GM12878 (cell line): ENCODE measurements at regions not wholly inside any gene's neighbourhood (a gene's known extent, or its start where the extent isn't known, plus 50 kb on each side); places are given as distances from the start of the nearest gene placed in this dataset.

Source experiments
- ATAC-seq: fragments of 200-7000 bp; cut with Tn5 transposase; 3 replicates; pipeline ENCODE4 v1.9.1; 2020; ENCODE audit warnings: mild to moderate bottlenecking, moderate library complexity
- BruUV-seq: library from RNA; stranded (reverse); fragments of 400-500 nt; replicated peaks from 2 replicates; lab custom pipeline; 2021; lab: Mats Ljungman, UMichigan
- CTCF ChIA-PET: fragments of 300-600 bp; sonication (Branson Sonifier 250); formaldehyde crosslinking; extraction: SDS; loops from one replicate; lab custom pipeline; 2021; ENCODE audit warnings: inconsistent platforms; lab: Yijun Ruan, JAX
- POLR2A ChIA-PET: fragments of 350-600 bp; formaldehyde crosslinking; extraction: SDS; loops from one replicate; lab custom pipeline; 2021; ENCODE audit warnings: inconsistent platforms; lab: Charles Lee
- RAD21 ChIA-PET: fragments of 300-600 bp; sonication (Branson Sonifier 250); formaldehyde crosslinking; loops from one replicate; lab custom pipeline; 2023; ENCODE audit warnings: antibody characterized with exemption; ENCODE audit not compliant: unreplicated experiment; lab: Charles Lee
- SMC1A ChIA-PET: fragments of 300-600 bp; sonication (Branson Sonifier 250); formaldehyde crosslinking; loops from one replicate; lab custom pipeline; 2023; ENCODE audit not compliant: unreplicated experiment, uncharacterized antibody; lab: Charles Lee
- DNase-seq: peaks from one replicate; pipeline ENCODE4 v3.0.0-alpha.2; 2011; ENCODE audit warnings: low read depth, low spot score
- FAIRE-seq: peaks from 3 replicates; lab custom pipeline; 2011; peaks lifted over from hg19 to GRCh38; lab: Jason Lieb, UNC
- H2AFZ ChIP-seq: 2 replicates; pipeline ENCODE4 v1.6.0; 2011; ENCODE audit warnings: low read depth, low read length, control low read depth; ENCODE audit not compliant: control insufficient read depth
- H3K27ac ChIP-seq: 2 replicates; pipeline ENCODE4 v1.5.1; 2011; ENCODE audit warnings: control low read depth; ENCODE audit not compliant: control insufficient read depth, insufficient read depth
- H3K27me3 ChIP-seq, 2 experiments: replicated peaks in 1 of 2; 2 replicates each; pipeline versions ENCODE4 v1.6.0 to v1.6.1; 2011; ENCODE audit warnings: low read length in 1 of 2; ENCODE audit not compliant: control insufficient read depth in 2 of 2, insufficient read depth in 2 of 2
- H3K36me3 ChIP-seq, 2 experiments: 2 replicates each; pipeline ENCODE4 v1.5.1; 2011; ENCODE audit warnings: low read length in 1 of 2; ENCODE audit not compliant: control insufficient read depth in 2 of 2, insufficient read depth in 2 of 2
- H3K4me1 ChIP-seq: 2 replicates; pipeline ENCODE4 v1.6.1; 2011; ENCODE audit warnings: mild to moderate bottlenecking, low read length, moderate library complexity, mixed read lengths; ENCODE audit not compliant: control insufficient read depth, insufficient read depth
- H3K4me2 ChIP-seq: 2 replicates; pipeline ENCODE4 v1.6.0; 2011; ENCODE audit warnings: control low read depth; ENCODE audit not compliant: control insufficient read depth, insufficient read depth
- H3K4me3 ChIP-seq: fragments of 200-600 bp; sonication (generic); 2 replicates; pipeline ENCODE4 v1.5.1; 2016
- H3K79me2 ChIP-seq: 2 replicates; pipeline ENCODE4 v1.6.0; 2011; ENCODE audit warnings: low read length; ENCODE audit not compliant: control insufficient read depth, insufficient read depth
- H3K9ac ChIP-seq: 2 replicates; pipeline ENCODE4 v1.8.0; 2011; ENCODE audit warnings: low read length, control low read depth, mixed read lengths; ENCODE audit not compliant: control insufficient read depth, insufficient read depth
- H3K9me3 ChIP-seq: replicated peaks from 3 replicates; pipeline ENCODE4 v1.5.1; 2011; ENCODE audit warnings: mild to moderate bottlenecking, low read length; ENCODE audit not compliant: control insufficient read depth, insufficient read depth
- H4K20me1 ChIP-seq: 2 replicates; pipeline ENCODE4 v1.6.0; 2011; ENCODE audit not compliant: control insufficient read depth, insufficient read depth
- BACH1 ChIP-seq: fragments of 450-650 bp; IDR thresholded peaks from 2 replicates; pipeline ENCODE4 v1.6.1; 2017; ENCODE audit warnings: mild to moderate bottlenecking, borderline replicate concordance
- BRCA1 ChIP-seq: IDR thresholded peaks from 2 replicates; pipeline ENCODE4 v1.6.1; 2011; ENCODE audit warnings: low read depth, low read length, improper control_type of control experiment
- IKZF1 ChIP-seq: fragments of 450-650 bp; conservative IDR thresholded peaks from 2 replicates; pipeline ENCODE4 v1.6.1; 2017; ENCODE audit warnings: antibody characterized with exemption, mild to moderate bottlenecking
- RCOR1 ChIP-seq: conservative IDR thresholded peaks from 2 replicates; pipeline ENCODE4 v1.6.1; 2012; ENCODE audit warnings: low read depth, low read length, improper control_type of control experiment
- SIX5 ChIP-seq: IDR thresholded peaks from 2 replicates; pipeline ENCODE4 v1.6.1; 2011; ENCODE audit warnings: mild to moderate bottlenecking, low read depth, low read length, moderate library complexity; ENCODE audit not compliant: severe bottlenecking
- SUPT20H ChIP-seq: IDR thresholded peaks from 2 replicates; pipeline ENCODE4 v1.6.1; 2011; ENCODE audit warnings: low read depth, mild to moderate bottlenecking, low read length, moderate library complexity, borderline replicate concordance; ENCODE audit not compliant: control insufficient read depth
- WGBS: methylation state at CpG from one replicate; pipeline ENCODE4 v1.1.6; 2016; ENCODE audit warnings: low lambda C conversion rate; ENCODE audit not compliant: insufficient replicate concordance, insufficient coverage; ENCODE audit errors: missing lambda C conversion rate; 5-methylcytosine and 5-hydroxymethylcytosine counted together
- in situ Hi-C: fragments of 300-500 bp; cut with MboI; formaldehyde crosslinking; loops from 9 replicates; pipeline ENCODE4 v1.14.3; 2018; ENCODE audit warnings: mixed read lengths
- intact Hi-C: fragments of 100-400 bp; cut with micrococcal nuclease; formaldehyde crosslinking; loops from one replicate; pipeline ENCODE4 v1.14.2; 2022; ENCODE audit not compliant: unreplicated experiment
- TF ChIP-seq, protein P1 (sequence below): fragments of 450-650 bp; formaldehyde crosslinking; IDR thresholded peaks from 2 replicates; pipeline ENCODE4 v1.5.0; 2022; ENCODE audit warnings: mild to moderate bottlenecking, missing genetic modification characterization
- TF ChIP-seq, protein P2 (sequence below): fragments of 450-650 bp; IDR thresholded peaks from 2 replicates; pipeline ENCODE4 v1.6.1; 2017; ENCODE audit warnings: mild to moderate bottlenecking, moderate library complexity
- TF ChIP-seq, protein P3 (sequence below), 3 experiments: IDR thresholded peaks in 2 of 3; conservative IDR thresholded peaks in 1 of 3; 2 replicates each; pipeline ENCODE4 v1.5.1; 2011; ENCODE audit warnings: low read depth in 3 of 3, low read length in 3 of 3, mild to moderate bottlenecking in 3 of 3, control low read depth in 2 of 3, moderate library complexity in 2 of 3, inconsistent platforms in 1 of 3, mixed read lengths in 1 of 3; ENCODE audit not compliant: control insufficient read depth in 2 of 3, insufficient read depth in 1 of 3; ENCODE audit errors: extremely low read depth in 1 of 3

DNA sequence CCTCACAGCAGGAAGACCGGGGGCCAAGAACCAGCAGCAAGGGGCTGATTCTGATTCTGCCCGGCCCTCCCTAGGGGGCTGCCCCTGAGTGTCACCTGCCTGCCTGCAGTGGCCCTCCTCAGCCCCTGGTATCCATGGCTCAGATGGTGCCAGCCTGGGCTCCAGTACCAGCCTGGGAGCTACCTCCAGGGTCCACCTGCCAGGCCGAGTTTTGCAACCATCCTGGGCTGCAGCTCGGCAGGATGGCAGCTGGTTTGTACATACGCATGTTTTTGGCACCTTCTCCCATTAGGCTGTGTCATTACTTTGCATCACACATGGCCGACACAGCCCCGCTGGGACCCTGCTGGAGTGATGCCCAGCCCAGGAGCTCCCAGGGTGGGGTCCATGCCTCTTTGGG, 93.3 kb upstream of the WNT4 start (continued):
- TF ChIP-seq, protein P1, sequence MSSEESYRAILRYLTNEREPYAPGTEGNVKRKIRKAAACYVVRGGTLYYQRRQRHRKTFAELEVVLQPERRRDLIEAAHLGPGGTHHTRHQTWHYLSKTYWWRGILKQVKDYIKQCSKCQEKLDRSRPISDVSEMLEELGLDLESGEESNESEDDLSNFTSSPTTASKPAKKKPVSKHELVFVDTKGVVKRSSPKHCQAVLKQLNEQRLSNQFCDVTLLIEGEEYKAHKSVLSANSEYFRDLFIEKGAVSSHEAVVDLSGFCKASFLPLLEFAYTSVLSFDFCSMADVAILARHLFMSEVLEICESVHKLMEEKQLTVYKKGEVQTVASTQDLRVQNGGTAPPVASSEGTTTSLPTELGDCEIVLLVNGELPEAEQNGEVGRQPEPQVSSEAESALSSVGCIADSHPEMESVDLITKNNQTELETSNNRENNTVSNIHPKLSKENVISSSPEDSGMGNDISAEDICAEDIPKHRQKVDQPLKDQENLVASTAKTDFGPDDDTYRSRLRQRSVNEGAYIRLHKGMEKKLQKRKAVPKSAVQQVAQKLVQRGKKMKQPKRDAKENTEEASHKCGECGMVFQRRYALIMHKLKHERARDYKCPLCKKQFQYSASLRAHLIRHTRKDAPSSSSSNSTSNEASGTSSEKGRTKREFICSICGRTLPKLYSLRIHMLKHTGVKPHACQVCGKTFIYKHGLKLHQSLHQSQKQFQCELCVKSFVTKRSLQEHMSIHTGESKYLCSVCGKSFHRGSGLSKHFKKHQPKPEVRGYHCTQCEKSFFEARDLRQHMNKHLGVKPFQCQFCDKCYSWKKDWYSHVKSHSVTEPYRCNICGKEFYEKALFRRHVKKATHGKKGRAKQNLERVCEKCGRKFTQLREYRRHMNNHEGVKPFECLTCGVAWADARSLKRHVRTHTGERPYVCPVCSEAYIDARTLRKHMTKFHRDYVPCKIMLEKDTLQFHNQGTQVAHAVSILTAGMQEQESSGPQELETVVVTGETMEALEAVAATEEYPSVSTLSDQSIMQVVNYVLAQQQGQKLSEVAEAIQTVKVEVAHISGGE (CRISPR knock-in tag) = no peak
- TF ChIP-seq, all 136 proteins: peak for 0

DNA sequence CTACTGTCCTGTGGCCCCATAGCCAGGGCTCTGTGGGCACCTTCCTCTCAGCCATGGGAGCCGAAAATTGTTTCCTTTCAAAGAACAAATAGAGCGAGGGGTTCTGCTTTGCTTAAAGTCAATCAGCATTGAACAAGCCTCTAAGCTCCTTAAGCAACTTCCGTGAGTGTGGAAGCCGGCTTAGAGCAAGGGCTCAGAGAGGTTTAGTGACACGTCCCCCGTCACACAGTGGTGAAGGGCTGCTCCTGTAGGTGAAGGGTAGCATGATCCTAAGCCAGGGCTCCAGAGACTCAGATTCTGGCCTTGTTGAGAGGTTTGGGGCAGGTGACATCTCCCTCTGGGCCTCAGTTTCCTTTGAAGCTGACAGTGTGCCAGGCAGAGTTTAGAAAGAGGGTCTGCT, 94.0 kb upstream of the WNT4 start:
- FAIRE-seq (no peak), DNase-seq (no peak), ATAC-seq (no peak)
- in situ Hi-C loops (no loop called here), intact Hi-C loops (no loop called here)
- RAD21 ChIA-PET = no interaction called here
- no peaks in the 10 kb centered on the region for H4K20me1 ChIP-seq
- no TSS peak for BruUV-seq
- SMC1A ChIA-PET = no interaction called here
- H3K27me3 ChIP-seq = peaks cover 0 to 3% of the 10 kb centered on the region in 2 experiments; a peak in 2 of 4 replicates
- no peaks in the 10 kb centered on the region for H3K9me3 ChIP-seq
- no peak overlapping the region for H2AFZ ChIP-seq
- no peak overlapping the region for H3K9ac ChIP-seq
- POLR2A ChIA-PET = no interaction called here
- no peak overlapping the region for H3K4me2 ChIP-seq
- TF ChIP-seq SIX5 (no peak), RCOR1 (no peak), IKZF1 (no peak), BRCA1 (no peak), SUPT20H (no peak), BACH1 (no peak)
- TF ChIP-seq, protein P2, sequence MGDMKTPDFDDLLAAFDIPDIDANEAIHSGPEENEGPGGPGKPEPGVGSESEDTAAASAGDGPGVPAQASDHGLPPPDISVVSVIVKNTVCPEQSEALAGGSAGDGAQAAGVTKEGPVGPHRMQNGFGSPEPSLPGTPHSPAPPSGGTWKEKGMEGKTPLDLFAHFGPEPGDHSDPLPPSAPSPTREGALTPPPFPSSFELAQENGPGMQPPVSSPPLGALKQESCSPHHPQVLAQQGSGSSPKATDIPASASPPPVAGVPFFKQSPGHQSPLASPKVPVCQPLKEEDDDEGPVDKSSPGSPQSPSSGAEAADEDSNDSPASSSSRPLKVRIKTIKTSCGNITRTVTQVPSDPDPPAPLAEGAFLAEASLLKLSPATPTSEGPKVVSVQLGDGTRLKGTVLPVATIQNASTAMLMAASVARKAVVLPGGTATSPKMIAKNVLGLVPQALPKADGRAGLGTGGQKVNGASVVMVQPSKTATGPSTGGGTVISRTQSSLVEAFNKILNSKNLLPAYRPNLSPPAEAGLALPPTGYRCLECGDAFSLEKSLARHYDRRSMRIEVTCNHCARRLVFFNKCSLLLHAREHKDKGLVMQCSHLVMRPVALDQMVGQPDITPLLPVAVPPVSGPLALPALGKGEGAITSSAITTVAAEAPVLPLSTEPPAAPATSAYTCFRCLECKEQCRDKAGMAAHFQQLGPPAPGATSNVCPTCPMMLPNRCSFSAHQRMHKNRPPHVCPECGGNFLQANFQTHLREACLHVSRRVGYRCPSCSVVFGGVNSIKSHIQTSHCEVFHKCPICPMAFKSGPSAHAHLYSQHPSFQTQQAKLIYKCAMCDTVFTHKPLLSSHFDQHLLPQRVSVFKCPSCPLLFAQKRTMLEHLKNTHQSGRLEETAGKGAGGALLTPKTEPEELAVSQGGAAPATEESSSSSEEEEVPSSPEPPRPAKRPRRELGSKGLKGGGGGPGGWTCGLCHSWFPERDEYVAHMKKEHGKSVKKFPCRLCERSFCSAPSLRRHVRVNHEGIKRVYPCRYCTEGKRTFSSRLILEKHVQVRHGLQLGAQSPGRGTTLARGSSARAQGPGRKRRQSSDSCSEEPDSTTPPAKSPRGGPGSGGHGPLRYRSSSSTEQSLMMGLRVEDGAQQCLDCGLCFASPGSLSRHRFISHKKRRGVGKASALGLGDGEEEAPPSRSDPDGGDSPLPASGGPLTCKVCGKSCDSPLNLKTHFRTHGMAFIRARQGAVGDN = no peak
- TF ChIP-seq, protein P3, sequence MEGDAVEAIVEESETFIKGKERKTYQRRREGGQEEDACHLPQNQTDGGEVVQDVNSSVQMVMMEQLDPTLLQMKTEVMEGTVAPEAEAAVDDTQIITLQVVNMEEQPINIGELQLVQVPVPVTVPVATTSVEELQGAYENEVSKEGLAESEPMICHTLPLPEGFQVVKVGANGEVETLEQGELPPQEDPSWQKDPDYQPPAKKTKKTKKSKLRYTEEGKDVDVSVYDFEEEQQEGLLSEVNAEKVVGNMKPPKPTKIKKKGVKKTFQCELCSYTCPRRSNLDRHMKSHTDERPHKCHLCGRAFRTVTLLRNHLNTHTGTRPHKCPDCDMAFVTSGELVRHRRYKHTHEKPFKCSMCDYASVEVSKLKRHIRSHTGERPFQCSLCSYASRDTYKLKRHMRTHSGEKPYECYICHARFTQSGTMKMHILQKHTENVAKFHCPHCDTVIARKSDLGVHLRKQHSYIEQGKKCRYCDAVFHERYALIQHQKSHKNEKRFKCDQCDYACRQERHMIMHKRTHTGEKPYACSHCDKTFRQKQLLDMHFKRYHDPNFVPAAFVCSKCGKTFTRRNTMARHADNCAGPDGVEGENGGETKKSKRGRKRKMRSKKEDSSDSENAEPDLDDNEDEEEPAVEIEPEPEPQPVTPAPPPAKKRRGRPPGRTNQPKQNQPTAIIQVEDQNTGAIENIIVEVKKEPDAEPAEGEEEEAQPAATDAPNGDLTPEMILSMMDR (IDR thresholded peaks at IDR 0.05 in 2 of 3, conservative IDR thresholded peaks at IDR 0.05 in 1 of 3; ENCODE audit: control insufficient read depth in 2 of 3, extremely low read depth in 1 of 3, insufficient read depth in 1 of 3, low read depth in 3 of 3, low read length in 3 of 3) = no peak
- H3K4me3 ChIP-seq = no peak overlapping the region
- WGBS = 15% methylated on average over 6 of the region's 6 CpGs
- H3K4me1 ChIP-seq = no peaks in the 10 kb centered on the region
- H3K36me3 ChIP-seq = no peaks in the 10 kb centered on the region
- no peak overlapping the region for H3K27ac ChIP-seq
- no peaks in the 10 kb centered on the region for H3K79me2 ChIP-seq
- CTCF ChIA-PET = no interaction called here
